ENCODE measurements at regions not wholly inside any gene's neighbourhood (a gene's known extent, or its start where the extent isn't known, plus 50 kb on each side); places are given as distances from the start of the nearest gene placed in this dataset.

DNA sequence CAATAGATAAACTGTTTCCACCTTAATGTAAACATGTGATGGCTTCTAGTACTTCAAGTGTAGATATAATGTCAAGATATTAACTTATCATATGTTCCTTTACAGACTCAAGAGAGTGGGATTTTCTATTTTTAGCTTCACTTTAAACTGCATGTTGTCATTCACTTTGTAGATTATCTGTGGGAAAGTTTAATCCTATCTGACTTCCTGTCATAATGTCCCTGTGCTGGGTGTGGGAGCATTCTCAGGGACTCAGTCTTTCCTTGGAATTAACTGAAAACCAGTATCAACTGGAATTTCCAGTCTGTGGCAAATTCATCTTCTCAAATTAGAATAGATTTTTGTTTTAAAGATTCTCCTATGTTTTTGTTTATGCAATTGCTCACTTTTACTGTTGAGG, 226.1 kb upstream of the FERMT1 start:
- TF ChIP-seq EZH2 (IDR thresholded peaks at IDR 0.05; ENCODE audit: insufficient read depth, low read length) = no peak
- TF ChIP-seq, protein P1, sequence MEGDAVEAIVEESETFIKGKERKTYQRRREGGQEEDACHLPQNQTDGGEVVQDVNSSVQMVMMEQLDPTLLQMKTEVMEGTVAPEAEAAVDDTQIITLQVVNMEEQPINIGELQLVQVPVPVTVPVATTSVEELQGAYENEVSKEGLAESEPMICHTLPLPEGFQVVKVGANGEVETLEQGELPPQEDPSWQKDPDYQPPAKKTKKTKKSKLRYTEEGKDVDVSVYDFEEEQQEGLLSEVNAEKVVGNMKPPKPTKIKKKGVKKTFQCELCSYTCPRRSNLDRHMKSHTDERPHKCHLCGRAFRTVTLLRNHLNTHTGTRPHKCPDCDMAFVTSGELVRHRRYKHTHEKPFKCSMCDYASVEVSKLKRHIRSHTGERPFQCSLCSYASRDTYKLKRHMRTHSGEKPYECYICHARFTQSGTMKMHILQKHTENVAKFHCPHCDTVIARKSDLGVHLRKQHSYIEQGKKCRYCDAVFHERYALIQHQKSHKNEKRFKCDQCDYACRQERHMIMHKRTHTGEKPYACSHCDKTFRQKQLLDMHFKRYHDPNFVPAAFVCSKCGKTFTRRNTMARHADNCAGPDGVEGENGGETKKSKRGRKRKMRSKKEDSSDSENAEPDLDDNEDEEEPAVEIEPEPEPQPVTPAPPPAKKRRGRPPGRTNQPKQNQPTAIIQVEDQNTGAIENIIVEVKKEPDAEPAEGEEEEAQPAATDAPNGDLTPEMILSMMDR (IDR thresholded peaks at IDR 0.05; ENCODE audit: insufficient read depth, low read depth, low read length) = no peak

Measured in astrocyte (in vitro differentiated cells and primary cell).